Neural progenitor cell (in vitro differentiated cells): ENCODE measurements at regions not wholly inside any gene's neighbourhood (a gene's known extent, or its start where the extent isn't known, plus 50 kb on each side); places are given as distances from the start of the nearest gene placed in this dataset.

Experiments
- DNase-seq: peaks from one replicate; pipeline ENCODE4 v3.0.0-alpha.2; 2016; ENCODE audit warnings: low spot score
- H2AFZ ChIP-seq: fragments of 200-600 bp; sonication (generic); replicated peaks from 2 replicates; pipeline ENCODE4 v1.6.1; 2016; ENCODE audit warnings: antibody characterized with exemption
- H3F3A ChIP-seq: fragments of 200-600 bp; sonication (generic); 2 replicates; pipeline ENCODE4 v1.6.1; 2016; ENCODE audit warnings: antibody characterized with exemption, low read depth
- H3K27ac ChIP-seq: fragments of 200-600 bp; sonication (generic); 2 replicates; pipeline ENCODE4 v1.5.1; 2016; ENCODE audit warnings: mild to moderate bottlenecking
- H3K27me3 ChIP-seq: fragments of 200-600 bp; sonication (generic); 2 replicates; pipeline ENCODE4 v1.6.1; 2016; ENCODE audit warnings: mild to moderate bottlenecking, moderate library complexity
- H3K36me3 ChIP-seq: fragments of 200-600 bp; sonication (generic); 2 replicates; pipeline ENCODE4 v1.5.1; 2016
- H3K4me1 ChIP-seq: fragments of 200-600 bp; sonication (generic); 2 replicates; pipeline ENCODE4 v1.6.1; 2016; ENCODE audit warnings: mixed run types
- H3K4me2 ChIP-seq: fragments of 200-600 bp; sonication (generic); 2 replicates; pipeline ENCODE4 v1.6.1; 2016
- H3K4me3 ChIP-seq: fragments of 200-600 bp; sonication (generic); 2 replicates; pipeline ENCODE4 v1.5.1; 2016
- H3K79me2 ChIP-seq: fragments of 200-600 bp; sonication (generic); 2 replicates; pipeline ENCODE4 v1.6.1; 2016; ENCODE audit warnings: low read depth
- H3K9ac ChIP-seq: fragments of 200-600 bp; sonication (generic); 2 replicates; pipeline ENCODE4 v1.6.1; 2016
- H3K9me3 ChIP-seq: fragments of 200-600 bp; sonication (generic); 2 replicates; pipeline ENCODE4 v1.5.1; 2016; ENCODE audit warnings: low read depth
- H4K20me1 ChIP-seq: fragments of 200-600 bp; sonication (generic); 2 replicates; pipeline ENCODE4 v1.6.1; 2016; ENCODE audit warnings: low read depth
- H3K27ac Mint-ChIP-seq: 3 replicates; pipeline ENCODE4 v1.8.0; 2021; ENCODE audit warnings: mixed read lengths
- H3K27me3 Mint-ChIP-seq: 2 replicates; pipeline ENCODE4 v1.8.0; 2022; ENCODE audit warnings: low read depth, mild to moderate bottlenecking, inconsistent platforms, moderate library complexity, mixed read lengths; ENCODE audit not compliant: insufficient read depth
- H3K36me3 Mint-ChIP-seq: 3 replicates; pipeline ENCODE4 v1.8.0; 2021; ENCODE audit warnings: mixed read lengths
- H3K4me1 Mint-ChIP-seq: 3 replicates; pipeline ENCODE4 v1.8.0; 2021; ENCODE audit warnings: mixed read lengths
- H3K4me3 Mint-ChIP-seq: 3 replicates; pipeline ENCODE4 v1.8.0; 2021; ENCODE audit warnings: mild to moderate bottlenecking, moderate library complexity, mixed read lengths
- H3K9me3 Mint-ChIP-seq: 3 replicates; pipeline ENCODE4 v1.8.0; 2020; ENCODE audit warnings: mixed read lengths
- CTCF ChIP-seq: fragments of 200-600 bp; sonication (generic); IDR thresholded peaks from 2 replicates; pipeline ENCODE4 v1.5.1; 2017; ENCODE audit warnings: antibody characterized with exemption, mild to moderate bottlenecking
- EZH2 ChIP-seq: fragments of 200-600 bp; sonication (generic); IDR thresholded peaks from 2 replicates; pipeline ENCODE4 v1.6.1; 2017; ENCODE audit warnings: antibody characterized with exemption, mild to moderate bottlenecking, moderate library complexity
- EZH2phosphoT487 ChIP-seq: fragments of 200-600 bp; sonication (generic); IDR thresholded peaks from 2 replicates; pipeline ENCODE4 v1.6.1; 2017; ENCODE audit warnings: antibody characterized with exemption

GRCh38 chr13:103284466-103284865 is 218.2 kb upstream of the SLC10A2 start:
- Histone ChIP-seq H3K27ac (no peak overlapping the region), H3F3A (no peaks in the 10 kb centered on the region), H3K4me2 (no peak overlapping the region), H3K9ac (no peak overlapping the region), H4K20me1 (no peaks in the 10 kb centered on the region), H3K36me3 (no peaks in the 10 kb centered on the region), H3K4me1 (no peaks in the 10 kb centered on the region), H3K27me3 (no peaks in the 10 kb centered on the region), H3K79me2 (no peaks in the 10 kb centered on the region), H2AFZ (no peak overlapping the region), H3K4me3 (no peak overlapping the region), H3K9me3 (no peaks in the 10 kb centered on the region)
- DNase-seq = no peak
- H3K36me3 Mint-ChIP-seq = no peaks in the 10 kb centered on the region
- H3K4me1 Mint-ChIP-seq = no peaks in the 10 kb centered on the region
- no peak overlapping the region for H3K27ac Mint-ChIP-seq
- H3K9me3 Mint-ChIP-seq = no peaks in the 10 kb centered on the region
- H3K4me3 Mint-ChIP-seq = no peak overlapping the region
- TF ChIP-seq EZH2 = no peak
- no peak for TF ChIP-seq EZH2phosphoT487
- TF ChIP-seq CTCF = no peak
- peaks cover 4% of the 10 kb centered on the region for H3K27me3 Mint-ChIP-seq

- DNase-seq = no peak
- no peaks in the 10 kb centered on the region for H3K4me1 ChIP-seq
- Mint-ChIP-seq H3K36me3 (no peaks in the 10 kb centered on the region), H3K9me3 (peaks cover 2% of the 10 kb centered on the region), H3K4me1 (no peaks in the 10 kb centered on the region), H3K27me3 (peaks cover 4% of the 10 kb centered on the region), H3K27ac (no peak overlapping the region), H3K4me3 (no peak overlapping the region)
- no peak overlapping the region for H3K4me3 ChIP-seq
- peak overlapping the region; percentile 12 for H2AFZ ChIP-seq
- no peak overlapping the region for H3K4me2 ChIP-seq
- H3K9ac ChIP-seq = no peak overlapping the region
- H4K20me1 ChIP-seq = no peaks in the 10 kb centered on the region
- no peaks in the 10 kb centered on the region for H3K9me3 ChIP-seq
- H3K27me3 ChIP-seq = no peaks in the 10 kb centered on the region
- no peaks in the 10 kb centered on the region for H3K79me2 ChIP-seq
- no peaks in the 10 kb centered on the region for H3F3A ChIP-seq
- no peak overlapping the region for H3K27ac ChIP-seq
- TF ChIP-seq EZH2phosphoT487 (no peak), EZH2 (no peak), CTCF (no peak)
- H3K36me3 ChIP-seq = no peaks in the 10 kb centered on the region
Measured at GRCh38 chr13:103283451-103283820, 217.2 kb upstream of the SLC10A2 start.

GRCh38 chr13:103282571-103283450 is 216.6 kb upstream of the SLC10A2 start:
- Histone ChIP-seq H3K9ac (no peak overlapping the region), H2AFZ (peak overlapping the region; percentile 12)
- no peak for DNase-seq

More at GRCh38 chr13:103282571-103283450, 216.6 kb upstream of the SLC10A2 start:
- H4K20me1 ChIP-seq = no peaks in the 10 kb centered on the region
- no peaks in the 10 kb centered on the region for H3F3A ChIP-seq
- H3K27ac ChIP-seq = no peak overlapping the region
- no peak overlapping the region for H3K4me2 ChIP-seq
- H3K27me3 Mint-ChIP-seq = peaks cover 4% of the 10 kb centered on the region
- H3K9me3 Mint-ChIP-seq = peaks cover 2% of the 10 kb centered on the region
- H3K27ac Mint-ChIP-seq = no peak overlapping the region
- no peaks in the 10 kb centered on the region for H3K9me3 ChIP-seq
- H3K4me3 Mint-ChIP-seq = no peak overlapping the region
- TF ChIP-seq EZH2phosphoT487 (no peak), CTCF (no peak), EZH2 (no peak)
- no peaks in the 10 kb centered on the region for H3K79me2 ChIP-seq
- H3K27me3 ChIP-seq = no peaks in the 10 kb centered on the region
- H3K4me3 ChIP-seq = no peak overlapping the region
- H3K36me3 ChIP-seq = no peaks in the 10 kb centered on the region
- no peaks in the 10 kb centered on the region for H3K4me1 Mint-ChIP-seq
- H3K36me3 Mint-ChIP-seq = no peaks in the 10 kb centered on the region
- H3K4me1 ChIP-seq = no peaks in the 10 kb centered on the region
